NCI-H82 treated with DMSO at 0.1 percent for 48 hours (cell line): ENCODE measurements at regions not wholly inside any gene's neighbourhood (a gene's known extent, or its start where the extent isn't known, plus 50 kb on each side); places are given as distances from the start of the nearest gene placed in this dataset.
"Not testable (repeated sequence)": the region's sequence is repeated elsewhere in the genome, so short reads cannot be mapped to it uniquely, and the experiment has no call there.

Experiments used
- DNase-seq: peaks from one replicate; lab custom pipeline; 2025; ENCODE audit not compliant: unreplicated experiment; lab: John Stamatoyannopoulos, UW

DNA sequence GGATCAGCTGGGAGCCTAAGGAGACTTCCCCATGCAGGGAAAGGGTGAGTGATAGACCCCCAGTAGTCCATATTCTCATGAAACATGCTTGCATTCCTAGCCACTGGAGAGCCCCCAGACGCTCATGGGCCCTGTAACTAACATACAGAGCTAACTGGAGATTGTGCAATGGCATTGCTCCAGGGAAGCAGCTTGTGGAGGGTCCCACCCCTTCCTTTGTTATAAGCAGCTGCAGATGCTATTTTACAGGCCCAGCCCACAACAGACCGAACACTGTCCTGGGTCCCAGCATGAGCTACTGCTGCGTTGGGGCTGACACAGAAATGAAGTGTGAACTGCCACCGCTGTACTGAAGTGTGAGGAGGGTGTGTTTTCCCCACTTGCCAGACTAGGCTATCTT, 1465.7 kb upstream of the DIAPH2 start:
- no peak for DNase-seq

DNA sequence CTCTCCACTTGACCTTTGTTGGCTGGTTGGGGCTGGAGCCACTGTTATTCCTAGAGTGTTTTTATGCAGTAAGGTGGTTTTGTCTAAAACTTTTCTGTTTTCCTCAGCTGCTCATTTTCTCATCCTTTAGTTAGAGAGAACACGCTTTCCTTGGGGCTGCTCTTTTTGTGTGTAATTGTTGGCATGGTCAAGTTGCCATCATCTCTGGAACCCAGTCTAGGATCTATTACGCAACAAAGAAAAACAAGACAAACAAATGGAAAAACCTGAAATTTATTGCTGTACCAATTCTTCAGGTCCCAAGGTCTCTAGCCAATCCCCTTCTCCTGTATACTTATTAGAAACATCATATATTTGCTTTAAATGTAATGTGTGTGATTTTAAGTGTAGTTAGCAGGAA, 1436.3 kb upstream of the DIAPH2 start:
- DNase-seq, result no peak

DNA sequence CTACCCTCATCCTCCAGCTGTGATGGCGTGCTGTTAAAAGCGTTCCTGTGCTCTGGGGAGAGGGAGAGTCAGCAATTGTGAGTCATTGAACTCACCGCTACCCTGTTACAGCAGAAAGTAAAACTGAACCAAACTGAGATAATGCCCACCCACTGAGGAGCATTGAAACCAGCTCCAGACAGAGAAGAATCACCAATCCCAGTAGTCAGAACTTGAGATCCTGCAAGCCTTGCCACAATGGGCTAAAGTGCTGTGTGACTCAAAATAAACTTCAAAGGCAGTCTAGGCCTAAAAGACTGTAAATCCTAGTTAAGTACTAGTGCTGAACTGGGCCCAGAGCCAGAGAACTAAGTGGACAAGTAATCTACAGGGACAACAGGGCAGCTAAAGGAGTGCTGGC, 1394.2 kb upstream of the DIAPH2 start:
- DNase-seq, result no peak

DNA sequence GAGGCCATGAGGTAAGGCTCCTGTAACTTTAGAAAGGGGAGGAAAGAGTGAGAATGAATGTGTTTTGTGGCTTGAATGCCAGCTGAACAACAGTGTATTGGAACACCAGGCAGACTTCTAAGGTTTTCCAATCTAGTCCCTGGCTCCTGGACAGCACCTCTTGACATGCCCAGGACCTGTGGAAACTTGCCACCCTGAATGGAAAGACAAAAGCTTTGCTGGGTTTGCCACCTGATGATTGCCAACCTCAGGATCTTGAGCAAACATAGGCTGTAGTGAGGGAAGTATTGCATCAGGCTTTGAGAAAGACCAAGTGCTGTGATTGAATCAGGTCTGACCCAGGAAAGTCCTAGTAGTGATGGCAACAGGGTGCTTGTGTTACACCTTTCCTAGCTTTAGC, 1393.1 kb upstream of the DIAPH2 start:
- no peak for DNase-seq

DNA sequence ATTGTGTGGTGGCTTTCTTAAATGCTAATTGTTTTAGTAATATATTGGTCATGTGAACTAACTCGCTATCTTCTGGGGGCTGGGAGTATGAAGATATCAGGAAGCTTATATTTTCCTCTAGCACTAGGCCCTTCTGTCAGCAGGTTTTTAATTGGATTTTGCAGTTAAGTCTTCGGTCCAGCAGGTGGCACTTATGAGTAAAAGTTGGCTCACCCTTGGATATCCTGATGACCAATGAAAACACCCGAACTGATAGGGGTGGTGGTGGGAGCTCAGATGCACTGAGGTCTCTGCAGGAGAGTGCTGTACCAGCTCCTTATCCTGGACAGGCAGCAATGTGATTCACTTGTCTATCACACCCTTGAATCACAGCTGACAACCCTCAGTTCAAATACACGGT, 1365.8 kb upstream of the DIAPH2 start:
- DNase-seq, result peak; percentile 0

DNA sequence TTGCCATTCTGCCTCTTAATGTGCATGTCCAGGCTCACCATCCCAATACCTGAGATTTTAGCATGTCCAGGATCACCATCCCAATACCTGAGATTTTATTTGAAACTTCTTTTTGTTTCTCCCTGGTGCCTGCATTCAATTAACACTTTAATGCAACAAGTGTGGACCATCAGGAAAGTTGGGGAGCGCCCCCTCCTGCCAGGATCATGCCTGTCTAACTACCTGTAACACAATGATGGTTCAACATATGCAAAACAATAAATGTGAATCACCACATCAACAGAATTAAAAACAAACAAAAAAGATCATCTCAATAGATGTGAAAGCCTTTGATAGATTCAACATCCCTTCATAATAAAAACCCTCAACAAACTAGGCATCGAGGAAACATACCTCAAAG, 1359.5 kb upstream of the DIAPH2 start:
- no peak for DNase-seq

DNA sequence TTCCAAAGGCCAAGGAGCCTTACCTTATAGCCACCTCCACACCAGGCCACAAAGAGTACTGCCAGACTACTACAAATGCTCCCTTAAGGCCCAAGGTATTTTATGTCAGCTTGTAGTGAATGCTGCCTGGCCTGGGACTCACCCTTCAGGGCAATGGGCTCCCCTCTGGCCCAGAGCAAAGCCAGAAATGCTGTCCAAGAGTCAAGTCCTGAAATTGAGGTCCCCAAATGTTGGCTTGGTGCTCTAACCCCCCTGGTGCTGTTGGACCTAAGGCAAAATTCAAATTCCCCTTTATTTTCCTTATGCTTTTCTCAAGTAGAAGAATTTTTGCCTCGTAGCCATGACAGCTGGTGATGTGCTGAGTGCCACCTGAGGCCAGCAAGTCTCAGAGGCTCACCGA, 1354.3 kb upstream of the DIAPH2 start:
- no peak for DNase-seq

DNA sequence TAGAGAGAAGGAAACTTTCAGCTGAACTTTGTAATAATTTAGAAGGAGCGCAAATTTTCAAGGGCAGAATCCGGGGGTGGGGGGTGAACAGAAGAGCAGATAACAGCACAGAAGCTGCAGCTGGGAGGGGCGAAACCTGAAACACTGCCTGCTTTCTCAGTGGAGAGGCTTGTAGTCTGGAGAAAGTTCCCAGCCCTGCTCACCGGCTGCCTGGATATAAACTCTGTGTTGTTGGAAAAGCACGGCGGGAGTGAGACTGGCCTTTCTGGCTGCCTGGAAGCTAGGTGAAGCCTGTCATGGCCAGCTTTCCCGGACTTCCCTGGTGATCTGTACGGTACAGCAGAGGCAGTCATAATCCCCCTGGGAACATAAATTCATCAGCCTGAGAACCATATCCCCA, 1352.1 kb upstream of the DIAPH2 start:
- no peak for DNase-seq

DNA sequence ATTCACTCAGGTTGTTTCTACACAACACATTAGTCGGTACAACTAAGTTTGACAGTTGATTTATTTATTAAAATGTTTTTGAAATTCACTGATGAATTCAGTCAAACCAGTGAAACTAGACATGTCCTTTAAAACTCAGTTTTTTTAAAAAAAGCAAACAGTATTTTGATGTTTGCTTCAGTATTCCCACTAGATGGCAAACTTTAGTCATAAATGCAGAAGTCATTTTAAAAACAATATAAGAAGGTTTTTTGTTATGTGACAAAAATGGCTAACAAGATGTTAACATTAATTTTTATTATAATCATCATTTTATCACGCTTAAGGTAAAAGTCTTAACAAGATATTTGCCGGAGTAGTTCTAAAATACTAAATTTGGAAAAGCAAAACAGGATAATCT, 1337.8 kb upstream of the DIAPH2 start:
- DNase-seq, result no peak

DNA sequence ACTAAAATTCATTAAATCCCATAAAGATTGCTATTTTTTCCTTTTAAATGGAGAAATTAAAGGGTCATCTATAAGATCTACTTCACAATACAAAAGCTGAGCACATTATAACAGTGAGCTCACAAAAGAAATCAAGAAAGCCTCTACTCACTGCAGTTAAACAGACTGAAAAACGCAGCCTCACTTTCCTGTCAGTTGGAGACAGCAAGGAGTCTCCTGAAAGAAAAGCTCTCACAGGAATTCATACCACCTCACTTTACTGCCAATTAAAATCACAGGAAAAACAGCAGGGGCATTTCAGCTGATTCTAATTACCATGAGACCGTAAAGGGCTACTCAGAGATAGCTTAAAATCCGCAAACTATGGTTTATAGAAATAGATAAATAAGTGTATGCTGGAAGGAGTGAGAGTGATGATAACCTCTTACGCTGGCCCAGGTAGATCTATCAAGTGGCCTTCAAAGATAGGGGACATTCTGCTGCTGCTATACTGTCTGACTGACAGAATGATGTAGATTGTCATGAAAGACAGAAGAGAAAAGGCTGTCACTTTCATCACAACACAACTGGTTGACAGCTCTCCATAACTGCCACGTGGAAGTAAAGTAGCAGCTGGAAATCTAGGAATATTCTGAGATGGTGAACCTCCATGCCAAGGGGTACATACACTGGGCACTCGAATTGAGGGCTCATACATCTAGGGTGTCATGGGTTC, 1333.7 kb upstream of the DIAPH2 start:
- no peak for DNase-seq

DNA sequence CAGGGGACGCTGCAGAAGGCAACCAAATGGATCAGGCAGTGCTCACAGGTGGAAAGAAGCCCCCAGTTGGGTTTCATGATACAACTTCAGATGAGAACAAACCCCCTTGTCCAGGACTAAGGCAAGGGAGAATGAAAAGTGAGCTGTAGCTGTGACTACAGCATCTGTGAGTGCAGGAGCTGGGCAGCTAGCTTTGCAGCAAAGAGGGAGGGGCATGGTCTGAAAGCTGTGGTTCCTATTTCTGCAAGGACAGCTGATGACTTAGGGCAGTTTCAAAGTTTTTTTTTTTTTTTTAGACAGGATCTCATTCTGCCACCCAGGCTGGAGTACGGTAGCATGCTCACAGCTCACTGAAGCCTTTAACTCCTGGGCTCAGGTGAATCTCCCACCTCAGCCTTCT, 1317.4 kb upstream of the DIAPH2 start:
- no peak for DNase-seq

DNA sequence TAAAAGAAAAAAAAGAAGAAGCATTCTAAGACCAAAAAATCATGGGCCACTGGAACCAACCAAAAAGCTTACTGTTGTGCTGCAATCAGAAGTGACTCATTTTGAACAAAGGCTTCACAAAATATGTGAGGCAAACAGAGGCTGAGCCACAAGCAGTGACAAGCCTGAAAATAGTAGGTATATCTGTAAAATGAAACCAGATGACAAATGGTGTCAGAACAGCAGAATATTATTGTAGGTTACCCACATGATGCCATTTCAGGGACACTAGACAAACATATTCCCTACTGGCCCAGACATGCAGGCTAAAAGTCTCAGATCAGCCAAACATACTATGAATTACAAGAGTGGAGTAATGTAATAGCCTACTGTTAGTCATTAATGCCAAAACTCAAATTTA, 1301.8 kb upstream of the DIAPH2 start:
- DNase-seq, result no peak

DNA sequence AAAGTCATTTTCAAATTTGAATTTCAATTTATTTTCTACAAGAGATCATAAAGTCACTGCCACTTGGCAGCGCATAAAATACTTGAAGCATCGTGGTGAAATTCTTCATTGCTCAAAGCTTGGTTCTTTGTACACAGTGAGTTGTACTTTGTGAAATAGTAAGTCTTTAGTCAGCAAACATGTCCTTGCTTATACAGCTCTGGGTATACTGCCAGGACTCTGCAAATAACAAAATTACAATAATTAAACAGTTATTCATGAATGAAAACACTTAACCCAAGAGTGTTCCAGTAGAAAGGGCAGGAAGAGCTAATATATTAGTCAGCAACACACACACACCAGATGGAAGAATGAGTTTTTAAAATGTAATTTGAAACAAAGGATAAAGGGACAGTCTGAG, 1300.9 kb upstream of the DIAPH2 start:
- no peak for DNase-seq

DNA sequence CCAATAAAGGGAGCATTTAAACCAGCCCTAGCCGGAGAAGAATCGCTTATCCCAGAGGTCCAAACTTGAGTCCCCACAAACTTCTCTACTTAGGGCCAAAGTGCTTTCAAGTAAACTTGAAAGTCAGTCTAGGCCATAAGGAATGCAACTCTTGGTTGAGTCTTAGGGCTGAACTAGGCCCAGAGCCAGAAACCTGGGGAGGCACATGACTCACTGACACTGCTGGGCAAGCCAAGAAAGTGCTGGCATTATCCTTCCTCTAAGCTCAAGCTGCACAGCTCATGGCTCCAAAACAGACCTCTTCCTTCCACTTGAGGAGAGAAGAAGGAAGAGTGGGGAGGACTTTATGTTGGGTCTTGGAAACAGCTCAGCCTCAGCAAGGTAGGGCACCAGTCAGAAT, 1257.3 kb upstream of the DIAPH2 start:
- no peak for DNase-seq

DNA sequence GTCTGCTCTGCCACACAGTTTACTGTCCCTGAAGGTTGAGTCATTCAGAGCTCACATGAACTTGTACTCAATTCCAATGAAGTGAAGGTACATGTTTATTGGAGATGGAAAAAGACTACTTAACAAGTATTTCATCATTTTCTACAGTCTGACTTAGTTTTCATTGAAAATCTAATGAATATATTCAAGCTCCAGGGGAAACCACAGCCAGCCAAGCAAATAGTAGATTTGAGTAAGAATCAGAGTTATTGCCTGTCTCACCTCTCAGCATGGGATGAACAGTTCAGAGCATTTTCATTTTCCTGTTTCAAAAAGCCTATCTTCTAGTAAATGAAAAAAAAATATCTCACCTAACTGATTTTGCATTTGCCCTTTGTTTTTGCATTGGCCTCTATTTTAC, 1249.4 kb upstream of the DIAPH2 start:
- no peak for DNase-seq

DNA sequence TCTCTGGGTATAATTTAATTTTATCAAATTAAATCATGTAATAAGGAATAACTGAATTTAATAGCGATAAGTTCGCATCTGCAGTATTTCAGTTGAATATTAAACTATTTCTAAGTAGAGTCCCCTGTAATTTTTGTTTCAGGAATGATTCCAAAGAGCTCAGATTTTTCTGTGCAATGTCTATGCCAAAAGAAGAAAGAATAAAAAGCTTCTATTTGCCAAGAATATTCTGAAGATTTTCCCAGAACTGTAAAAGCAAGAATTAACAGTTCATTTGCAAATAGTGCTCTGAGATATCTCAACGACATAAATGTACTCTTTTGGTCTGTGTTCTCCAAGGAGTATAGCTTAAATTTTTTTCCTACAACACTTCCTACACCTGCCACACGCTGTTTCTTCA, 1242.8 kb upstream of the DIAPH2 start:
- no peak for DNase-seq

DNA sequence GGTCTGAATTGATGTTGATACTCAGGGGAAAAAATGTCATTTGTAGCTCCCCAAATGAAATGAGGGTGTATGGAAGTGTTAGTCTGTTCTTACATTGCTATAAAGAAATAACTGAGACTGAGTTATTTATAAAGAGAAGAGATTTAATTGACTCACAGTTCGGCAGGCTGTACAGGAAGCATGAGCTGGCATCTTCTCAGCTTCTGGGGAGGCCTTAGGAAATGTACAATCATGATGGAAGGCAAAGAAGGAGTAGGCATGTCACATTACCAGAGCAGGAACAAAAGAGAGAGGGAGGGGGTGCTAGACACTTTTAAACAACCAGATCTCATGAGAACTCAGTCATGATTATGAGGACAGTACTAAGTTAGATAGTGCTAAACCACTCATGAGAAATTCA, 1199.9 kb upstream of the DIAPH2 start:
- no peak for DNase-seq

DNA sequence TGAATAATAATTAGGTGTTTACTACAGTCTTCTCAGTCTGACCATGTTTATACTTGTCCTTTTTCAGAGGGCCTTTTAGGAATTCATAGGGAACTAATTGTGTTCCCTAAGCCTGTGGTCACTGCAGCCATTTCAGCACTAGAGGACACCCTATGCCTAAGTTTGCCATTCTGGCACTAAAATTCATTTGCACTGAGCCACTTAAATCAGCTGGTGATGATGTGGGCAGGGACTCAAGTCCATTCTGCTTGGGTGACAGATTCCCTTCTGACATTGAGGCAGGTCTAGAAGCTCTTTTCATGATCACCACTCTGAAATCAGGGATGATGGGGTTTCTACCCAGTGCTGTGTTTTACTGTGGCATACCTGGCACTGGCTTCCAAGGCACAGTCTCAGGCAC, 1178.9 kb upstream of the DIAPH2 start:
- no peak for DNase-seq

DNA sequence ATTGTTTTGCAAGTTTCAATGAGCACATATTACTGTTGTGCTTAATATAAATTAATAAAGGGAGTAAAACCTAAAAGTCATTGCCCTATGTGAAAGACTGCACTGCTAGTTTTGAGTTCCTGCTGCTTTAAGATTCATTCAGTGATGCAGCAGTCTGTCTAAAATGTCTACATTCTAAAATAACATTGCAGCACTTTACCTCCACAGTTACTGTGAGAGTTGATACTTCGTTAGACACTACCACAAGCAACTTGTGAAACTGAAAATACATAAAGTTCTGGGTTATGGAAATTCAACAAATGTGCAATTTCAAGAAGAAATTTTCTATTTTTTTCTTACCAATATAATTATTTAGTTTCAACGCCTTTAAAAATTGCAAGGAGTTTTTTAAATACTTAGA, 1175.2 kb upstream of the DIAPH2 start:
- DNase-seq, result no peak

DNA sequence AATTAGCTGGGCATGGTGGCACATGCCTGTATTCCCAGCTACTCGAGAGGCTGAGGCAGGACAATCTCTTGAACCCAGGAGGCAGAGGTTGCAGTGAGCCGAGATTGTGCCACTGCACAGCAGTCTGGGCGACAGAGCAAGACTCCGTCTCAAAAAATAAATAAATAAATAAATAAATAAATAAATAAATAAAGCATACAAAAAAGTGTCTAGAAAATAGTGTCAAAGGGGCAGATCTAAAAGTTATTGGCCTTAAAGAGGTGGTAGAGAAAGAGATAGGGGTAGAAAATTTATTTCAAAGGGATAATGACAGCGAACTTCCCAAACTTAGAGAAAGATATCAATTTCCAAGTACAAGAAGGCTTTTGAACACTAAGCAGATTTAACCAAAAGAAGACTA, 1160.6 kb upstream of the DIAPH2 start:
- not testable (repeated sequence) for DNase-seq

DNA sequence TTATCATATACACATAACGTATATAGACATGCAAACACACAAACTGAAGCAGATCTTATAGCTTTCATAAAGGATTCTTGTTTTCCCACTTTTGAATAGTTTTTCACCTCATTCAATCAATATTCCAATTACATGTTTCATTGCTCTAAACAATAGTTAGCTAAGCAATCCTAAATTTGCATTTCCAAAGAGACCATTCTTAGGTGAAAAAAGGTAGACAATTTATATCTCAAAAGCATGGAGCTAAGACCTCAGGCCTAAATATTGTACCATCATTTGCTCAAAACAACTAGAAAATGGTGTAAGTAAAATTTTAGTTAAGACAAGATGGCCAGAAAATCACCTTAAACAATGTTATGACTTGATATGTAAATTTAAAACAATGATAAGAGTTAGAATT, 1148.5 kb upstream of the DIAPH2 start:
- DNase-seq, result no peak

DNA sequence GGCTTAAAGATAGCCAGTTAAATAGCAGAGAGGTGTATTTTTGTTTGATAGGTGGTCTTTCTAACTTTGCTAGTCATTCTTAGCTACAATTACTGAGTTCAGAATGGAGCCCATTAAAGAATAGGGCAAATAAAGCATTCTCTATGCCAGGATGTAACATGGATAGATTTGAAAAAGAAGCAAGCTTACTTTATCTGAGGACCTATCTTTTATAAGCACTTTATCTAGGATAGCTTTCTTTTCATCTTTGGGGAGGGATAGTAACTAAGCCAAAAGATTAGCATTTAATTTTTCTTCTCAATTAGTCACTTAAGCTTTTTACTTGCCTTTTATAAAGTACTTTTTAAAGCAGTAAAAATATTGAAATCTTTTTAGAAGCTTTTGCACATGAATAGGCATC, 1148.0 kb upstream of the DIAPH2 start:
- DNase-seq, result no peak

DNA sequence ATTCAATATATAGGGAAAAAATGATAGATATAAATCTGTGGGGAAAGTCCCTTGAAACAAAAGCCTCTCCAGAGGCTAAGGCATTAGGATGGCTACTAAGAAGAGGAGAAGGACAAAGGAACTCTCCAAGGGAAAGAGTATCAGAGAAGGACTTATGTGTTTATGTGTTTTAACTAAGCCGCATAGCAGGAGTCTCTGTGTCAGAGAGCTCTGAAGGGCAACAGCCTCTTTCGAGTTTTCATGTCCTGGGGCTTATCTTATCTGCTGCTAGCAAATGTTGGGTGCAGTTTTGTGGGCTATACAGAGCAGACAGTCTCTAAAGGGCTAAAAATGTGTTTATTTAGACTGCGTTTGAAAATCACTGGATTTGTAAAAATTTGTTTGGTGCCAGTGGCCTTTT, 1145.6 kb upstream of the DIAPH2 start:
- no peak for DNase-seq

DNA sequence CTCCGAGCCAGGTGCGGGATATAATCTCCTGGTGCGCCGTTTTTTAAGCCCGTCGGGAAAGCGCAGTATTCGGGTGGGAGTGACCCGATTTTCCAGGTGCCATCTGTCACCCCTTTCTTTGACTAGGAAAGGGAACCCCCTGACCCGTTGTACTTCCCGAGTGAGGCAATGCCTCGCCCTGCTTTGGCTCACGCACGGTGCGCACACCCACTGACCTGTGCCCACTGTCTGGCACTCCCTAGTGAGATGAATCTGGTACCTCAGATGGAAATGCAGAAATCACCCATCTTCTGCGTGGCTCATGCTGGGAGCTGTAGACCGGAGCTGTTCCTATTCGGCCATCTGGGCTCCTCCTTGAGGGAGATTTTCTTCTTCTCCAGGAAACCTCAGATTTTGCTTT, 1135.1 kb upstream of the DIAPH2 start:
- not testable (repeated sequence) for DNase-seq
